ENCODE measurements at regions not wholly inside any gene's neighbourhood (a gene's known extent, or its start where the extent isn't known, plus 50 kb on each side); places are given as distances from the start of the nearest gene placed in this dataset.
"Not testable (repeated sequence)": the region's sequence is repeated elsewhere in the genome, so short reads cannot be mapped to it uniquely, and the experiment has no call there.

DNA sequence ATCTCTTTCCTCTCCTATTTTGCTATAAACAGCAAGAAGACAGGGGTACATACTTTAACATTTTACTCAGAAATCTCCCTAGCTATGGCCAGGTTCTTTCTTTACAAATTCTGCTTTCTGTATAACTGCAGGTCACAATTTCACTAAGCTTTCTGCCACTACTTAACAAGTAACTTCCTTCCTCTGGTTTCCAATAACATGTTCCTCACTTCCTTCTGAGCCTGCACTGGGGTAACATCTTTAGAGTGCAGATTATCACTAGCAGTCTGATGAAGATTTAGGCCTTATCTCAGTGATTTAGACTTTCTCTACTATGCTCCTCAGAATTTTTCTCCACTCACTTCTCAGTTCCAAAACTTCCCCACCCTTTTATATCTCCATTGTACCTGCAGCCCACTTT is 1930.5 kb upstream of the AGA start:
- no peak overlapping the region for H2AFZ ChIP-seq (ENCODE audit: low read depth, low read length)
- H3K27ac ChIP-seq (ENCODE audit: low read length): no peak overlapping the region
- no peak overlapping the region for H3K4me2 ChIP-seq (ENCODE audit: insufficient read depth, low read length)
- no peak overlapping the region for H3K4me3 ChIP-seq (ENCODE audit: low read depth in 1 of 2, low read length in 2 of 2)
- H4K20me1 ChIP-seq (ENCODE audit: insufficient read depth, low read length): no peaks in the 10 kb centered on the region
- DNase-seq (no peak), ATAC-seq (ENCODE audit: insufficient read depth, low read depth) (peak; percentile 82)
- TF ChIP-seq, protein P1, sequence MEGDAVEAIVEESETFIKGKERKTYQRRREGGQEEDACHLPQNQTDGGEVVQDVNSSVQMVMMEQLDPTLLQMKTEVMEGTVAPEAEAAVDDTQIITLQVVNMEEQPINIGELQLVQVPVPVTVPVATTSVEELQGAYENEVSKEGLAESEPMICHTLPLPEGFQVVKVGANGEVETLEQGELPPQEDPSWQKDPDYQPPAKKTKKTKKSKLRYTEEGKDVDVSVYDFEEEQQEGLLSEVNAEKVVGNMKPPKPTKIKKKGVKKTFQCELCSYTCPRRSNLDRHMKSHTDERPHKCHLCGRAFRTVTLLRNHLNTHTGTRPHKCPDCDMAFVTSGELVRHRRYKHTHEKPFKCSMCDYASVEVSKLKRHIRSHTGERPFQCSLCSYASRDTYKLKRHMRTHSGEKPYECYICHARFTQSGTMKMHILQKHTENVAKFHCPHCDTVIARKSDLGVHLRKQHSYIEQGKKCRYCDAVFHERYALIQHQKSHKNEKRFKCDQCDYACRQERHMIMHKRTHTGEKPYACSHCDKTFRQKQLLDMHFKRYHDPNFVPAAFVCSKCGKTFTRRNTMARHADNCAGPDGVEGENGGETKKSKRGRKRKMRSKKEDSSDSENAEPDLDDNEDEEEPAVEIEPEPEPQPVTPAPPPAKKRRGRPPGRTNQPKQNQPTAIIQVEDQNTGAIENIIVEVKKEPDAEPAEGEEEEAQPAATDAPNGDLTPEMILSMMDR (IDR thresholded peaks at IDR 0.05; ENCODE audit: borderline replicate concordance, extremely low read depth, low read length, poor library complexity, severe bottlenecking): no peak
- no peak for TF ChIP-seq EZH2 (IDR thresholded peaks at IDR 0.05; ENCODE audit: borderline replicate concordance, low read depth, low read length, severe bottlenecking)
- H3K9me3 ChIP-seq (ENCODE audit: insufficient read depth, low read length, severe bottlenecking): no peaks in the 10 kb centered on the region
- H3K4me1 ChIP-seq (ENCODE audit: insufficient read depth, low read length): no peaks in the 10 kb centered on the region
- no peak overlapping the region for H3K9ac ChIP-seq (ENCODE audit: low read depth, low read length)
- no peaks in the 10 kb centered on the region for H3K27me3 ChIP-seq (ENCODE audit: insufficient read depth, low read length, poor library complexity)
- no peaks in the 10 kb centered on the region for H3K79me2 ChIP-seq (ENCODE audit: insufficient read depth, low read length)
- H3K36me3 ChIP-seq (ENCODE audit: insufficient read depth, low read length): no peaks in the 10 kb centered on the region

DNA sequence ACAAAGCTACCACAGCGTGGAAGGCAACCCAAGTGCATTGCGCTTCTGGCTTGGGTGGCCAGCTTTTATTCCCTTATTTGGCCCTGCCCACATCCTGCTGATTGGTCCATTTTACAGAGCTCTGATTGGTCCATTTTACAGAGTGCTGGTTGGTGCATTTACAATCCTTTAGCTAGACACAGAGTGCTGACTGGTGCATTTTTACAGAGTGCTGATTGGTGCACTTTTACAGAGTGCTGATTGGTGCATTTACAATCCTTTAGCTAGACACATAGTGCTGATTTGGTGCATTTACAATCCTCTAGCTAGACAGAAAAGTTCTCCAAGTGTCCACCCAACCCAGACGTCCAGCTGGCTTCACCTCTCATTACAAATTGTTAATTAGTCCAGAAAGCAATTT is 1936.6 kb upstream of the AGA start:
- H2AFZ ChIP-seq (ENCODE audit: low read depth, low read length); H3K4me3 ChIP-seq (ENCODE audit: low read depth in 1 of 2, low read length in 2 of 2); H4K20me1 ChIP-seq (ENCODE audit: insufficient read depth, low read length); H3K79me2 ChIP-seq (ENCODE audit: insufficient read depth, low read length); H3K27ac ChIP-seq (ENCODE audit: low read length); H3K9me3 ChIP-seq (ENCODE audit: insufficient read depth, low read length, severe bottlenecking); H3K27me3 ChIP-seq (ENCODE audit: insufficient read depth, low read length, poor library complexity); DNase-seq; H3K4me2 ChIP-seq (ENCODE audit: insufficient read depth, low read length); H3K36me3 ChIP-seq (ENCODE audit: insufficient read depth, low read length); H3K9ac ChIP-seq (ENCODE audit: low read depth, low read length); ATAC-seq (ENCODE audit: insufficient read depth, low read depth); H3K4me1 ChIP-seq (ENCODE audit: insufficient read depth, low read length): not testable (repeated sequence)

GRCh38 chr4:179392787-179393186 is 1950.5 kb upstream of the AGA start:
- Histone ChIP-seq H3K4me3 (ENCODE audit: low read depth in 1 of 2, low read length in 2 of 2) (no peak overlapping the region), H3K4me1 (ENCODE audit: insufficient read depth, low read length) (no peaks in the 10 kb centered on the region), H3K79me2 (ENCODE audit: insufficient read depth, low read length) (no peaks in the 10 kb centered on the region), H4K20me1 (ENCODE audit: insufficient read depth, low read length) (no peaks in the 10 kb centered on the region), H3K36me3 (ENCODE audit: insufficient read depth, low read length) (no peaks in the 10 kb centered on the region), H3K9me3 (ENCODE audit: insufficient read depth, low read length, severe bottlenecking) (no peaks in the 10 kb centered on the region), H2AFZ (ENCODE audit: low read depth, low read length) (no peak overlapping the region), H3K9ac (ENCODE audit: low read depth, low read length) (no peak overlapping the region), H3K27ac (ENCODE audit: low read length) (no peak overlapping the region), H3K4me2 (ENCODE audit: insufficient read depth, low read length) (no peak overlapping the region), H3K27me3 (ENCODE audit: insufficient read depth, low read length, poor library complexity) (no peaks in the 10 kb centered on the region)
- DNase-seq: no peak
- no peak for ATAC-seq (ENCODE audit: insufficient read depth, low read depth)
- TF ChIP-seq, protein P1 (IDR thresholded peaks at IDR 0.05; ENCODE audit: borderline replicate concordance, extremely low read depth, low read length, poor library complexity, severe bottlenecking): no peak
- no peak for TF ChIP-seq EZH2 (IDR thresholded peaks at IDR 0.05; ENCODE audit: borderline replicate concordance, low read depth, low read length, severe bottlenecking)

- no peak overlapping the region for H3K27ac ChIP-seq (ENCODE audit: low read length)
- no peak overlapping the region for H3K9ac ChIP-seq (ENCODE audit: low read depth, low read length)
- no peaks in the 10 kb centered on the region for H4K20me1 ChIP-seq (ENCODE audit: insufficient read depth, low read length)
- TF ChIP-seq, protein P1 (IDR thresholded peaks at IDR 0.05; ENCODE audit: borderline replicate concordance, extremely low read depth, low read length, poor library complexity, severe bottlenecking): no peak
- no peak for TF ChIP-seq EZH2 (IDR thresholded peaks at IDR 0.05; ENCODE audit: borderline replicate concordance, low read depth, low read length, severe bottlenecking)
- H3K4me3 ChIP-seq (ENCODE audit: low read depth in 1 of 2, low read length in 2 of 2): no peak overlapping the region
- H3K4me2 ChIP-seq (ENCODE audit: insufficient read depth, low read length): no peak overlapping the region
- no peaks in the 10 kb centered on the region for H3K9me3 ChIP-seq (ENCODE audit: insufficient read depth, low read length, severe bottlenecking)
- H2AFZ ChIP-seq (ENCODE audit: low read depth, low read length): no peak overlapping the region
- DNase-seq: no peak
- H3K36me3 ChIP-seq (ENCODE audit: insufficient read depth, low read length): no peaks in the 10 kb centered on the region
- H3K27me3 ChIP-seq (ENCODE audit: insufficient read depth, low read length, poor library complexity): no peaks in the 10 kb centered on the region
- no peaks in the 10 kb centered on the region for H3K79me2 ChIP-seq (ENCODE audit: insufficient read depth, low read length)
- no peaks in the 10 kb centered on the region for H3K4me1 ChIP-seq (ENCODE audit: insufficient read depth, low read length)
- no peak for ATAC-seq (ENCODE audit: insufficient read depth, low read depth)
Observed at GRCh38 chr4:179398414-179398813, 1956.2 kb upstream of the AGA start.
